CD14-positive monocyte (primary cell): ENCODE measurements at regions not wholly inside any gene's neighbourhood (a gene's known extent, or its start where the extent isn't known, plus 50 kb on each side); places are given as distances from the start of the nearest gene placed in this dataset.

Experiments used
- DNase-seq, 3 donors: peaks; one replicate each; pipeline ENCODE4 v3.0.0-alpha.2; 2011 to 2022
- H2AFZ ChIP-seq: 2 replicates; pipeline ENCODE4 v1.6.0; 2012; ENCODE audit warnings: mild to moderate bottlenecking, low read depth, low read length, inconsistent platforms; ENCODE audit not compliant: insufficient read depth, poor library complexity, severe bottlenecking
- H3K27ac ChIP-seq, 2 donors: 1 replicate in 1 of 2; 2 replicates in 1 of 2; pipeline ENCODE4 v1.5.1; 2012 to 2013; ENCODE audit warnings: low read length in 2 of 2, control low read depth in 1 of 2, inconsistent platforms in 1 of 2, low read depth in 1 of 2, mild to moderate bottlenecking in 1 of 2
- H3K27me3 ChIP-seq, 2 donors: one replicate each; pipeline versions ENCODE4 v1.6.0 to v1.6.1; 2011 to 2013; ENCODE audit warnings: low read length in 2 of 2; ENCODE audit not compliant: control insufficient read depth in 2 of 2, insufficient read depth in 2 of 2
- H3K36me3 ChIP-seq, 2 donors: replicated peaks in 1 of 2; 1 replicate in 1 of 2; 2 replicates in 1 of 2; pipeline versions ENCODE4 v1.5.1 to v1.6.1; 2012 to 2013; ENCODE audit warnings: low read length in 2 of 2, control low read depth in 1 of 2, inconsistent platforms in 1 of 2, mild to moderate bottlenecking in 1 of 2; ENCODE audit not compliant: insufficient read depth in 2 of 2, control insufficient read depth in 1 of 2
- H3K4me1 ChIP-seq, 2 donors: 1 replicate in 1 of 2; 2 replicates in 1 of 2; pipeline versions ENCODE4 v1.5.1 to v1.6.1; 2012 to 2013; ENCODE audit warnings: low read length in 2 of 2, control low read depth in 1 of 2, inconsistent platforms in 1 of 2, mild to moderate bottlenecking in 1 of 2, moderate library complexity in 1 of 2; ENCODE audit not compliant: insufficient read depth in 2 of 2, control insufficient read depth in 1 of 2
- H3K4me2 ChIP-seq: replicated peaks from 2 replicates; pipeline ENCODE3; 2012; ENCODE audit warnings: low read length, moderate library complexity, mild to moderate bottlenecking; ENCODE audit not compliant: poor library complexity, severe bottlenecking; ENCODE audit errors: extremely low read depth
- H3K4me3 ChIP-seq, 3 experiments: fragments of 200-600 bp in 1 of 3; sonication (generic) in 1 of 3; replicated peaks in 1 of 3; 1 replicate in 2 of 3; 2 replicates in 1 of 3; pipeline ENCODE4 v1.5.1; 2011 to 2013; ENCODE audit warnings: low read length in 3 of 3, mild to moderate bottlenecking in 3 of 3, control low read depth in 2 of 3, low read depth in 2 of 3, inconsistent platforms in 1 of 3, moderate library complexity in 1 of 3
- H3K79me2 ChIP-seq: 2 replicates; pipeline ENCODE4 v1.6.0; 2012; ENCODE audit warnings: mild to moderate bottlenecking, control low read depth, inconsistent platforms, low read length, moderate library complexity; ENCODE audit not compliant: insufficient read depth
- H3K9ac ChIP-seq: 2 replicates; pipeline ENCODE4 v1.6.0; 2017; ENCODE audit warnings: low read length, mild to moderate bottlenecking; ENCODE audit not compliant: insufficient read depth, poor library complexity, severe bottlenecking
- H3K9me3 ChIP-seq, 2 donors: replicated peaks in 1 of 2; 1 replicate in 1 of 2; 2 replicates in 1 of 2; pipeline versions ENCODE4 v1.5.1 to v1.6.1; 2012 to 2013; ENCODE audit warnings: low read length in 2 of 2, control low read depth in 1 of 2; ENCODE audit not compliant: control insufficient read depth in 1 of 2, insufficient read depth in 1 of 2
- H4K20me1 ChIP-seq: 2 replicates; pipeline ENCODE4 v1.6.0; 2012; ENCODE audit warnings: mild to moderate bottlenecking, low read length, control low read depth, moderate library complexity; ENCODE audit not compliant: insufficient read depth
- H3K27ac Mint-ChIP-seq, 7 donors: one replicate each; pipeline ENCODE4 v1.8.0; 2020; ENCODE audit warnings: mild to moderate bottlenecking in 7 of 7, mixed read lengths in 7 of 7, moderate library complexity in 6 of 7, inconsistent platforms in 2 of 7
- H3K27me3 Mint-ChIP-seq, 3 donors: one replicate each; pipeline ENCODE4 v1.8.0; 2021 to 2022; ENCODE audit warnings: low read depth in 3 of 3, mild to moderate bottlenecking in 3 of 3, mixed read lengths in 3 of 3, moderate library complexity in 3 of 3, inconsistent platforms in 1 of 3
- H3K36me3 Mint-ChIP-seq, 2 donors: one replicate each; pipeline ENCODE4 v1.8.0; 2020; ENCODE audit warnings: mixed read lengths in 2 of 2, inconsistent platforms in 1 of 2, mild to moderate bottlenecking in 1 of 2
- H3K4me1 Mint-ChIP-seq: one replicate; pipeline ENCODE4 v1.8.0; 2020; ENCODE audit warnings: mild to moderate bottlenecking, mixed read lengths
- H3K4me3 Mint-ChIP-seq, 2 donors: one replicate each; pipeline ENCODE4 v1.8.0; 2020; ENCODE audit warnings: mild to moderate bottlenecking in 2 of 2, mixed read lengths in 2 of 2, moderate library complexity in 1 of 2
- H3K9me3 Mint-ChIP-seq, 7 donors: one replicate each; pipeline ENCODE4 v1.8.0; 2020 to 2022; ENCODE audit warnings: mixed read lengths in 7 of 7, mild to moderate bottlenecking in 6 of 7, moderate library complexity in 6 of 7, inconsistent platforms in 2 of 7
- CTCF ChIP-seq: fragments of 200-600 bp; IDR thresholded peaks from one replicate; pipeline ENCODE4 v1.8.0; 2022; ENCODE audit warnings: antibody characterized with exemption, mild to moderate bottlenecking
- WGBS: methylation state at CpG from one replicate; pipeline ENCODE4 v1.1.5; 2013; ENCODE audit warnings: missing lambda C conversion rate; ENCODE audit not compliant: insufficient coverage; 5-methylcytosine and 5-hydroxymethylcytosine counted together
- intact Hi-C, 2 donors: fragments of 100-400 bp; cut with micrococcal nuclease; formaldehyde crosslinking; loops; one replicate each; pipeline versions ENCODE4 v1.15.0 to v1.15.1; 2023

DNA sequence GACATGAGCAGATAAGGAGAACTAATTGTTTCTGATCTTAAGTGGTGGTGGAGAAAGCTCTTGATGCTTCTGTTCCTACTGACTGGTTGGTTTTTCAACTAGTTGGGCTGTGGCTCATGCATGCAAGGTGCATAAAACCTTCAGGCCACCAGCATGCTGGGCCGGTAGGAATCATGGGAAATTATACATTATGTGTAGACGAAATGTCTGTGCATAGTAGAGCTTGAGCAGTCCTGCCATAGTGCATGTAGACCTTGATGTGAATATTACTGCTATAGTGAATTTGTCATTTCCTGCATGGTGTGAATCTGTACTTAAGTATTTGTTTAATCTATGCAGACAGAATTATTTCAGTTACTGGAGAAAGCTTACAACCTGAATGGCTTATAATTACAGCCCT, 433.6 kb upstream of the ADAMTSL1 start:
- no peaks in the 10 kb centered on the region for H3K36me3 Mint-ChIP-seq
- no peak for DNase-seq
- H3K27ac ChIP-seq: no peak overlapping the region
- no peak overlapping the region for H3K27ac Mint-ChIP-seq
- no peaks in the 10 kb centered on the region for H3K79me2 ChIP-seq
- H3K9me3 Mint-ChIP-seq: peaks cover 0 to 2% (median 0%) of the 10 kb centered on the region in 7 donors
- no peaks in the 10 kb centered on the region for H3K36me3 ChIP-seq
- no peak for TF ChIP-seq CTCF
- H3K9ac ChIP-seq: no peak overlapping the region
- H3K27me3 ChIP-seq: no peaks in the 10 kb centered on the region
- no peak overlapping the region for H3K4me2 ChIP-seq
- no peaks in the 10 kb centered on the region for H3K4me1 ChIP-seq
- no peak overlapping the region for H3K4me3 Mint-ChIP-seq
- no peaks in the 10 kb centered on the region for H3K4me1 Mint-ChIP-seq
- no peaks in the 10 kb centered on the region for H3K27me3 Mint-ChIP-seq
- H2AFZ ChIP-seq: no peak overlapping the region
- no peak overlapping the region for H3K4me3 ChIP-seq
- intact Hi-C loops: no loop called here
- H3K9me3 ChIP-seq: no peaks in the 10 kb centered on the region
- WGBS: 94% methylated on average over 2 of the region's 2 CpGs
- no peaks in the 10 kb centered on the region for H4K20me1 ChIP-seq

GRCh38 chr9:18043978-18044377, 430.0 kb upstream of the ADAMTSL1 start:
- Histone ChIP-seq H3K9ac (no peak overlapping the region), H3K79me2 (no peaks in the 10 kb centered on the region), H4K20me1 (no peaks in the 10 kb centered on the region), H2AFZ (no peak overlapping the region), H3K27ac (no peak overlapping the region), H3K27me3 (no peaks in the 10 kb centered on the region), H3K4me1 (no peaks in the 10 kb centered on the region), H3K4me3 (no peak overlapping the region), H3K4me2 (no peak overlapping the region), H3K36me3 (no peaks in the 10 kb centered on the region), H3K9me3 (no peaks in the 10 kb centered on the region)
- Mint-ChIP-seq H3K4me1 (no peaks in the 10 kb centered on the region), H3K27ac (no peak overlapping the region), H3K36me3 (no peaks in the 10 kb centered on the region), H3K4me3 (no peak overlapping the region), H3K9me3 (peaks cover 0 to 2% (median 0%) of the 10 kb centered on the region in 7 donors), H3K27me3 (peaks cover 0 to 1% (median 0%) of the 10 kb centered on the region in 3 donors)
- TF ChIP-seq CTCF: no peak
- DNase-seq: no peak
- intact Hi-C loops: no loop called here
- no CpG with 5 or more reads among the region's 1 CpG for WGBS
